GM19463 (cell line): ENCODE measurements at regions not wholly inside any gene's neighbourhood (a gene's known extent, or its start where the extent isn't known, plus 50 kb on each side); places are given as distances from the start of the nearest gene placed in this dataset.

Experiments used
- ATAC-seq: cut with Tn5 transposase; IDR thresholded peaks from one replicate; pipeline ENCODE4 v1.9.1; 2021; ENCODE audit warnings: mild to moderate bottlenecking, moderate library complexity; ENCODE audit not compliant: unreplicated experiment

DNA sequence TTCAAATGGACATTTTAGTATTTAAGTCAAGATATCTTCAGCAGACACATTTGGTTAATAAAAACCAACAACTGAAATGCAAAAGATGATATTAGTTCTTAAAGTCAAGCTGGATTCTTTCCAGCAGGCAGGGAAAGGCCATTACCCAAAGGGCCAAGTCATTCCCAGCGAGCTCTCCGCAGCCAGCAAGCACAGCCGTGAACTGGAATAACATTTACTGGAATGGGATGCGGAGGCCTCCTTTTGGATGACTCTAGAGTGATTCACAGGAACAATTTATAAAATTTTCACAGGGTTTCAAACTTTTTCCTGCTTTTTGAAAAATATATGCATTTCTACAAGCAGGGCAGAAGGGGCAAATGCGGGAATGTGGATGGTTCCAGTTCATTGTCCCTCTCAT is 76.6 kb upstream of the DAB2 start:
- ATAC-seq, result no peak

- ATAC-seq, result no peak
Measured at GRCh38 chr5:39500551-39501175, 75.9 kb upstream of the DAB2 start.

GRCh38 chr5:39498278-39498952 is 73.6 kb upstream of the DAB2 start:
- ATAC-seq, result no peak

- ATAC-seq, result no peak
Measured at GRCh38 chr5:39497322-39497721, 72.5 kb upstream of the DAB2 start.

- ATAC-seq, result no peak
Measured at GRCh38 chr5:39495227-39495626, 70.4 kb upstream of the DAB2 start.

DNA sequence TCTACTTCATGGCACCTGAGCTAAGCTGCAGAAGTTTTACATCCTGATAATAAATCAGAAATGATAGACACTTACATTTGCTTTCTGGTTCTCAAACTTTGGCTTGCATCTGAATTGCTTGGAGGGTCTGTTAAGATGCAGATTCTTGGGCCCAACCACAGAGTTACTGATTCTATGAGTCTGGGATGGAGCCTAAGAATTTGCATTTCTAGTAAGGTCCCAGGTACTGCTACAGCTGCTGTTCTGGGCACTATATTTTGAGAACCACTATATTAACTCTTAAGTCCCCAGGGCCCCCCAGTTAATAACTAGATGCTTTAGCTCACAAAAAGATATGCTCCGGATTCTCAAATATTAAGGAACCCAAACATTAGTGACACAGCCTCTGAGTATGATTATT is 69.8 kb upstream of the DAB2 start:
- no peak for ATAC-seq

- no peak for ATAC-seq
Measured at GRCh38 chr5:39494107-39494510, 69.3 kb upstream of the DAB2 start.

GRCh38 chr5:39491210-39491609 is 66.4 kb upstream of the DAB2 start:
- no peak for ATAC-seq

- no peak for ATAC-seq
Measured at GRCh38 chr5:39489263-39489662, 64.5 kb upstream of the DAB2 start.

DNA sequence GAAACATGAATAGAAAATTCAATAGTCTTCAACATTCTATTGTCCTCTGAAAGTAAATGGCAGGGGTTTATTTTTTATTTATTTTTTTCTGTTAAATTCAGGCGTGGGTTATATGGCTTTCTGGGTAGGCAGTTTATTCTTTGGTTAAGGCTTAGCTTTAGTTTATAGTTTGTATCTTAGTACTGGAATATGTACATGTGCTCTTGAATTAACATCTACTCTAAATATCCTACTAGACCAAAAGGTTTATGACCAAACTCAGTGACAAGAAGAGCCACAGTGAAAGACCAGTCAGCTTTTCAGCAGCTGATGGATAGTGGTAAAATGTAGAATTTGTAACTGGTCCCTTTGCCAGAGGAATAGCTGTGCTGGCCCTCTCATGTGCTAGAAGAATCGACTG is 62.0 kb upstream of the DAB2 start:
- ATAC-seq, result no peak

GRCh38 chr5:39486361-39486760 is 61.6 kb upstream of the DAB2 start:
- ATAC-seq, result no peak

GRCh38 chr5:39485079-39485478 is 60.3 kb upstream of the DAB2 start:
- no peak for ATAC-seq

GRCh38 chr5:39484673-39485072 is 59.9 kb upstream of the DAB2 start:
- ATAC-seq, result no peak

DNA sequence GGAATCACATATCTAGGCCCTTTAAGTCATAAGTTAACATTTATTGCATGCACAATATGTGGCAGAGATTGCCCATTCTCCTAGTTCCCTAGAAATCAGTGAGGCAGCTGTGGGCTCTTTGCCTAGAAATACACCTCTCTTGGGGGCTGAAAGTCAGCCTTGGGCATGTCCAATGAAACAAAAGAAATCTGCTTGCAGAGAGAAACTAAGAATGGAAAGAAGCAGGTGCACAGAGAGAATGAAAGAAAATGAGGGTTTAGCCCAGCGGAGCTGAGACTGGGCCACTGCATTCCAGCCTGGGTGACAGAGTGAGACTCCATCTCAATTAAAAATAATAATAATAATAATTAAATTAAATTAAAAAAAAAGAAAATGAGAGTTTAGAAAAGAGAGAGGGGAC is 57.3 kb upstream of the DAB2 start:
- ATAC-seq, result no peak

GRCh38 chr5:39479537-39479936 is 54.8 kb upstream of the DAB2 start:
- ATAC-seq, result no peak

GRCh38 chr5:39478863-39479262 is 54.1 kb upstream of the DAB2 start:
- no peak for ATAC-seq

DNA sequence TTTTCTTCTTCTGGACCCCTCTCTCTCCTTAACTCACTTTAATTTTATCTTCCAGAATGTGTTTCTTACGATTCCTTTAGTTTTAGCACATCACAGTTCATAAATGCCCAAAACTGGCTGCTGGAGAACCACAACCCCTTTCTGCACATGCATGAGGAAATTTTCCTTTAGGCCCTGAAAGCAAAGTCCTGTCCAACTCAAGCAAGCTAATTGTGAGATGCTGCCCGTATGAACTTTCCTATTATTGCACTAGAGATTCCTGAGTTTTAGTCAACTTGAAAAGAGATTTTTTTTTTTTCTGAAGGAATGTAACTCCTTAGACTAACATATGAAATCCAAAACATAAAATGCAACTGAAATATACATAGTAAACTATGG is 52.1 kb upstream of the DAB2 start:
- ATAC-seq, result no peak

DNA sequence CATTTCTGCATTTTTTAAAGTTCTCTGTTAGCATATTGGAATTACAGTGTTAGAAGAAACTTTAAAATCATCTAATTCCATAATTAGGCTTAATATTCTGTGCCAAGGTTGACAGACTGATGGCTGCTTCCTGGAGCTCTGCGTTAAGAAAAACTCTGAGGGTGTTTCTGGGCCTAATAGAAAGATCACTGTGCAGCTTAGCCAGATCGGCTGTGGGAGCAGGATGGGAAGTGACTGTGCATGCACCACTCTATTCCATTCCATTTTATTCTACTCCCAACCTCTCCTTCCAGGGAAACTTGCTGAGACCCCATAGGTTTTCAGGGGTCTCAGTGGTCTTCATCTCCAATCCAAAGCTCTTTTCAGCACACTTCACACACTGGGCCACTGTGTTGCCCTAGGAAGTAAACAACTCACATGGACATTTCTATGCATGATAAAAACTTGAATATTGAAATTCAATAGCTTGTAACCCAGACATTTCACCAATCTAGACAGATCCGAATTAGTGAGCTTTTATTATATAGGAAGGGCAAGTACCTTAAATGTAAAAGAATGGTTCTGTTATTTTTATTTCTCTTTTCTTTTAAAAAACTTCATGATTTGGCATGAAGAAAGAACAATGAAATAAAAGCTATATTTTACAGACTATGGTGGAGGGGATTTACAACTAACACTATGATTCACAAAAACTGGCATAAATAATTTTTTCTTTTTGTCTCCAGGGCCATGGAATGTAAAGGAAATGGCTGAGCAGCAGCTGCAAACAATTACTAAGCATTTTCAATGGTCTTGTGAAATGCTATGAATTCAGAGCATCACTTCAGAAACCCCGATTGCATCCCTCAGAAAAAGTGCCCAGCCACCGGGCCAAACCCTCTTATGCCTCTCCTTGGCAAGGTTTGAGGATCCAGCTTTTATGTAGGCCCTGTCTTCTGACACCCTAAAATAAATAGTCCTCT is 51.4 kb upstream of the DAB2 start:
- no peak for ATAC-seq

- ATAC-seq, result no peak
Measured at GRCh38 chr5:39475159-39475571, 50.4 kb upstream of the DAB2 start.
